HCT116 (cell line): ENCODE measurements at regions not wholly inside any gene's neighbourhood (a gene's known extent, or its start where the extent isn't known, plus 50 kb on each side); places are given as distances from the start of the nearest gene placed in this dataset.

Source experiments
- ATAC-seq: fragments of 200-7000 bp; cut with Tn5 transposase; 2 replicates; pipeline ENCODE4 v1.9.1; 2020; ENCODE audit warnings: mild to moderate bottlenecking, moderate library complexity
- BruUV-seq: library from RNA; stranded (reverse); fragments of 400-500 nt; replicated peaks from 2 replicates; lab custom pipeline; 2021; lab: Mats Ljungman, UMichigan
- CTCF ChIA-PET: fragments of 300-600 bp; sonication (Branson Sonifier 250); formaldehyde crosslinking; loops from one replicate; lab custom pipeline; 2021; ENCODE audit warnings: antibody characterized with exemption; lab: Charles Lee
- POLR2A ChIA-PET: fragments of 300-600, 350-600 bp; sonication (Branson Sonifier 250); formaldehyde crosslinking; loops from one replicate; lab custom pipeline; 2021; ENCODE audit warnings: antibody characterized with exemption; lab: Charles Lee
- RAD21 ChIA-PET, 2 experiments: fragments of 300-600 bp; sonication (Branson Sonifier 250); formaldehyde crosslinking; loops; one replicate each; lab custom pipeline; 2023; ENCODE audit warnings: low total read pairs in 2 of 2; ENCODE audit not compliant: uncharacterized antibody in 2 of 2, unreplicated experiment in 2 of 2, low non-redundant PET in 1 of 2; lab: Charles Lee
- DNase-seq: peaks from one replicate; pipeline ENCODE4 v3.0.0-alpha.2; 2010; ENCODE audit warnings: low read depth, low spot score
- H2AFZ ChIP-seq: fragments of 200-600 bp; shearing (Covaris generic), sonication (generic); 2 replicates; pipeline ENCODE4 v1.6.1; 2017; ENCODE audit warnings: low read depth, mixed run types, mixed read lengths, antibody characterized with exemption, low read length; ENCODE audit not compliant: poor library complexity, severe bottlenecking
- H3K27ac ChIP-seq: 2 replicates; pipeline ENCODE4 v1.5.1; 2012; ENCODE audit warnings: low read depth, low read length
- H3K27me3 ChIP-seq: fragments of 200-600 bp; sonication (generic); 2 replicates; pipeline ENCODE4 v1.6.1; 2016; ENCODE audit warnings: mixed run types, low read length, mixed read lengths; ENCODE audit not compliant: insufficient read depth
- H3K36me3 ChIP-seq, 2 experiments: fragments of 200-500 bp in 1 of 2; fragments of 200-600 bp in 1 of 2; sonication (Bioruptor generic) in 1 of 2; sonication (generic) in 1 of 2; 2 replicates each; pipeline versions ENCODE4 v1.5.1 to v1.6.1; 2014 to 2016; ENCODE audit warnings: low read length in 2 of 2, inconsistent platforms in 1 of 2, mixed read lengths in 1 of 2, mixed run types in 1 of 2; ENCODE audit not compliant: insufficient read depth in 2 of 2, control insufficient read depth in 1 of 2
- H3K4me1 ChIP-seq, 2 experiments: fragments of 200-600 bp in 1 of 2; sonication (generic) in 1 of 2; 2 replicates each; pipeline versions ENCODE4 v1.5.1 to v1.6.1; 2012 to 2017; ENCODE audit warnings: low read length in 2 of 2, inconsistent platforms in 1 of 2, mild to moderate bottlenecking in 1 of 2, mixed read lengths in 1 of 2, mixed run types in 1 of 2, moderate library complexity in 1 of 2; ENCODE audit not compliant: insufficient read depth in 2 of 2, control insufficient read depth in 1 of 2
- H3K4me2 ChIP-seq: fragments of 200-600 bp; sonication (generic); 2 replicates; pipeline ENCODE4 v1.6.1; 2017; ENCODE audit warnings: mixed run types, low read length, mixed read lengths
- H3K4me3 ChIP-seq, 2 experiments: fragments of 200-600 bp in 1 of 2; sonication (generic) in 1 of 2; replicated peaks in 1 of 2; 2 replicates each; pipeline ENCODE4 v1.5.1; 2011 to 2016; ENCODE audit warnings: low read length in 2 of 2, control low read depth in 1 of 2, low read depth in 1 of 2, mild to moderate bottlenecking in 1 of 2, mixed read lengths in 1 of 2, mixed run types in 1 of 2
- H3K79me2 ChIP-seq: fragments of 200-600 bp; sonication (generic); 2 replicates; pipeline ENCODE4 v1.6.1; 2017; ENCODE audit warnings: mild to moderate bottlenecking, mixed run types, low read length, moderate library complexity, mixed read lengths; ENCODE audit not compliant: insufficient read depth
- H3K9ac ChIP-seq: fragments of 200-600 bp; sonication (generic); 2 replicates; pipeline ENCODE4 v1.6.1; 2016; ENCODE audit warnings: low read length, mixed read lengths
- H3K9me2 ChIP-seq: fragments of 200-600 bp; sonication (generic), shearing (Covaris generic); 2 replicates; pipeline ENCODE4 v1.6.1; 2017; ENCODE audit warnings: mixed run types, mild to moderate bottlenecking, moderate library complexity; ENCODE audit not compliant: insufficient read depth
- H3K9me3 ChIP-seq, 2 experiments: fragments of 200-500 bp in 1 of 2; fragments of 200-600 bp in 1 of 2; sonication (Bioruptor generic) in 1 of 2; sonication (generic) in 1 of 2; 2 replicates each; pipeline ENCODE4 v1.6.1; 2014 to 2017; ENCODE audit warnings: low read length in 2 of 2, mixed read lengths in 2 of 2, inconsistent platforms in 1 of 2, low read depth in 1 of 2, mild to moderate bottlenecking in 1 of 2, mixed run types in 1 of 2, moderate library complexity in 1 of 2; ENCODE audit not compliant: control insufficient read depth in 1 of 2, insufficient read depth in 1 of 2
- H4K20me1 ChIP-seq: fragments of 200-600 bp; sonication (generic), shearing (Covaris generic); 2 replicates; pipeline ENCODE4 v1.6.1; 2017; ENCODE audit warnings: mixed run types, mild to moderate bottlenecking, moderate library complexity; ENCODE audit not compliant: insufficient read depth
- ATF3 ChIP-seq: IDR thresholded peaks from 2 replicates; pipeline ENCODE4 v1.6.1; 2012
- EGR1 ChIP-seq: IDR thresholded peaks from 2 replicates; pipeline ENCODE4 v1.6.1; 2012; ENCODE audit warnings: low read depth
- EZH2phosphoT487 ChIP-seq: fragments of 200-600 bp; IDR thresholded peaks from 2 replicates; pipeline ENCODE4 v1.6.1; 2018; ENCODE audit warnings: antibody characterized with exemption, borderline replicate concordance
- FOSL1 ChIP-seq: IDR thresholded peaks from 2 replicates; pipeline ENCODE4 v1.6.1; 2012; ENCODE audit warnings: low read depth
- POLR2AphosphoS5 ChIP-seq: IDR thresholded peaks from 2 replicates; pipeline ENCODE4 v1.6.1; 2011; ENCODE audit warnings: mild to moderate bottlenecking, low read depth, low read length, moderate library complexity
- RAD21 ChIP-seq: IDR thresholded peaks from 2 replicates; pipeline ENCODE4 v1.6.1; 2012; ENCODE audit warnings: low read depth, mild to moderate bottlenecking
- SIN3A ChIP-seq: IDR thresholded peaks from 2 replicates; pipeline ENCODE4 v1.6.1; 2012; ENCODE audit warnings: low read depth
- SP1 ChIP-seq: IDR thresholded peaks from 2 replicates; pipeline ENCODE4 v1.6.1; 2012; ENCODE audit warnings: low read depth
- SRF ChIP-seq: IDR thresholded peaks from 2 replicates; pipeline ENCODE4 v1.6.1; 2012; ENCODE audit warnings: low read depth
- TCF7L2 ChIP-seq: IDR thresholded peaks from 2 replicates; pipeline ENCODE4 v1.7.0; 2011; ENCODE audit warnings: borderline replicate concordance, inconsistent platforms; ENCODE audit not compliant: insufficient read depth, insufficient read length; ENCODE audit errors: extremely low read depth
- ZBTB33 ChIP-seq: IDR thresholded peaks from 2 replicates; pipeline ENCODE4 v1.6.1; 2011; ENCODE audit warnings: mild to moderate bottlenecking, low read length, moderate library complexity; ENCODE audit not compliant: insufficient replicate concordance; ENCODE audit errors: extremely low read depth
- ZFX ChIP-seq: fragments of 450-650 bp; IDR thresholded peaks from 2 replicates; pipeline ENCODE4 v1.6.1; 2017
- intact Hi-C: fragments of 100-400 bp; cut with micrococcal nuclease; formaldehyde crosslinking; loops from 2 replicates; pipeline ENCODE4 v1.10.0; 2022

GRCh38 chr18:30713299-30713698 is 329.2 kb downstream of the DSC3 start (continued):
- TF ChIP-seq EGR1, result no peak
- TF ChIP-seq FOSL1, result no peak
- TF ChIP-seq POLR2AphosphoS5, result no peak
- no peak for TF ChIP-seq SIN3A
- TF ChIP-seq SP1, result no peak
- TF ChIP-seq EZH2phosphoT487, result no peak
- no peak for TF ChIP-seq TCF7L2
- TF ChIP-seq, all 23 proteins: peak for 0

- Histone ChIP-seq H2AFZ (no peak overlapping the region), H3K27me3 (no peaks in the 10 kb centered on the region), H3K9me2 (no peaks in the 10 kb centered on the region), H3K4me3 (no peak overlapping the region), H3K79me2 (no peaks in the 10 kb centered on the region), H3K9me3 (no peaks in the 10 kb centered on the region), H3K4me2 (no peak overlapping the region), H3K27ac (no peak overlapping the region), H3K4me1 (no peaks in the 10 kb centered on the region), H3K36me3 (no peaks in the 10 kb centered on the region), H3K9ac (no peak overlapping the region), H4K20me1 (no peaks in the 10 kb centered on the region)
- DNase-seq, result no peak
- TF ChIP-seq ZBTB33 (no peak), RAD21 (no peak), SP1 (no peak), SRF (no peak), ZFX (no peak), POLR2AphosphoS5 (no peak), ATF3 (no peak)
- ChIA-PET POLR2A (no interaction called here), CTCF (no interaction called here), RAD21 (no interaction called here)
- no TSS peak for BruUV-seq
- intact Hi-C loops, result no loop called here
- ATAC-seq, result no peak
These were observed 330.2 kb downstream of the DSC3 start for GRCh38 chr18:30712383-30712782.
